ENCODE measurements at regions not wholly inside any gene's neighbourhood (a gene's known extent, or its start where the extent isn't known, plus 50 kb on each side); places are given as distances from the start of the nearest gene placed in this dataset.

- SMC1A ChIA-PET (ENCODE audit: uncharacterized antibody, unreplicated experiment) = no interaction called here
- FAIRE-seq = no peak
- TF ChIP-seq IKZF2 (IDR thresholded peaks at IDR 0.05) (no peak), HCFC1 (IDR thresholded peaks at IDR 0.05; ENCODE audit: low read length) (no peak), ELK1 (IDR thresholded peaks at IDR 0.05; ENCODE audit: low read depth, low read length) (no peak), CEBPZ (IDR thresholded peaks at IDR 0.05; ENCODE audit: low read depth, low read length) (no peak), SUZ12 (IDR thresholded peaks at IDR 0.05; ENCODE audit: unreplicated experiment) (no peak), IRF5 (IDR thresholded peaks at IDR 0.05; ENCODE audit: borderline replicate concordance) (no peak), HDAC6 (IDR thresholded peaks at IDR 0.05; ENCODE audit: unreplicated experiment) (no peak), RCOR1 (conservative IDR thresholded peaks at IDR 0.05; ENCODE audit: low read depth, low read length) (no peak)
Measured at GRCh38 chr12:34210689-34211530, 188.6 kb downstream of the ALG10 start.

More at GRCh38 chr12:34210689-34211530, 188.6 kb downstream of the ALG10 start:
- Histone ChIP-seq H3K27me3 (replicated peaks in 1 of 2; ENCODE audit: control insufficient read depth in 2 of 2, insufficient read depth in 2 of 2, low read length in 1 of 2) (no peaks in the 10 kb centered on the region), H3K9me3 (replicated peaks; ENCODE audit: control insufficient read depth, insufficient read depth, low read length) (no peaks in the 10 kb centered on the region; the same call in 1 of the 3 replicates), H3K4me3 (no peak overlapping the region), H2AFZ (ENCODE audit: control insufficient read depth, low read depth, low read length) (no peak overlapping the region), H3K9ac (ENCODE audit: control insufficient read depth, insufficient read depth, low read length) (no peak overlapping the region), H3K36me3 (ENCODE audit: control insufficient read depth in 2 of 2, insufficient read depth in 2 of 2, low read length in 1 of 2) (no peaks in the 10 kb centered on the region), H3K4me1 (ENCODE audit: control insufficient read depth, insufficient read depth, low read length) (no peaks in the 10 kb centered on the region), H3K79me2 (ENCODE audit: control insufficient read depth, insufficient read depth, low read length) (no peaks in the 10 kb centered on the region), H4K20me1 (ENCODE audit: control insufficient read depth, insufficient read depth) (no peaks in the 10 kb centered on the region), H3K27ac (ENCODE audit: control insufficient read depth, insufficient read depth) (no peak overlapping the region), H3K4me2 (ENCODE audit: control insufficient read depth, insufficient read depth) (no peak overlapping the region)
- in situ Hi-C loops (cut with MboI) = loop anchor here (10.0 kb wide), 1 partner anchor 1456 kb away; the partner anchor contains the start of gene YARS2
- DNase-seq (ENCODE audit: low read depth, low spot score) = no peak
- ChIA-PET POLR2A (no interaction called here), RAD21 (ENCODE audit: unreplicated experiment) (no interaction called here), CTCF (no interaction called here)
- 45% methylated on average over 35 of the region's 35 CpGs for WGBS (ENCODE audit: insufficient coverage, insufficient replicate concordance, low lambda C conversion rate, missing lambda C conversion rate)
- ATAC-seq = no peak
- intact Hi-C loops (cut with micrococcal nuclease; ENCODE audit: unreplicated experiment) = no loop called here
- BruUV-seq (replicated peaks) = no TSS peak
